Hematopoietic multipotent progenitor cell treated with erythropoietin and hydrocortisone succinate and interleukin-3 and kit ligand, for 15 days (in vitro differentiated cells): ENCODE measurements at regions not wholly inside any gene's neighbourhood (a gene's known extent, or its start where the extent isn't known, plus 50 kb on each side); places are given as distances from the start of the nearest gene placed in this dataset.

Source experiments
- DNase-seq: peaks from one replicate; pipeline ENCODE4 v3.0.0-alpha.2; 2015; ENCODE audit warnings: low spot score

- DNase-seq, result no peak
Measured at GRCh38 chr1:25080294-25081209, 150.5 kb upstream of the RUNX3 start.

- no peak for DNase-seq
Measured at GRCh38 chr1:25079048-25079447, 149.0 kb upstream of the RUNX3 start.

GRCh38 chr1:25074351-25075227 is 144.5 kb upstream of the RUNX3 start:
- no peak for DNase-seq

GRCh38 chr1:25073640-25074270 is 143.7 kb upstream of the RUNX3 start:
- no peak for DNase-seq

- DNase-seq, result no peak
Measured at GRCh38 chr1:25072461-25072860, 142.4 kb upstream of the RUNX3 start.

- no peak for DNase-seq
Measured at GRCh38 chr1:25068829-25069228, 138.8 kb upstream of the RUNX3 start.

GRCh38 chr1:25068316-25068715 is 138.2 kb upstream of the RUNX3 start:
- no peak for DNase-seq

- no peak for DNase-seq
Measured at GRCh38 chr1:25067518-25068251, 137.6 kb upstream of the RUNX3 start.

GRCh38 chr1:25066731-25067517 is 136.8 kb upstream of the RUNX3 start:
- no peak for DNase-seq

GRCh38 chr1:25066256-25066655 is 136.2 kb upstream of the RUNX3 start:
- no peak for DNase-seq

- no peak for DNase-seq
Measured at GRCh38 chr1:25065795-25066238, 135.7 kb upstream of the RUNX3 start.

- no peak for DNase-seq
Measured at GRCh38 chr1:25065321-25065721, 135.2 kb upstream of the RUNX3 start.

GRCh38 chr1:25064465-25065240 is 134.6 kb upstream of the RUNX3 start:
- DNase-seq, result no peak

GRCh38 chr1:25063591-25064416 is 133.7 kb upstream of the RUNX3 start:
- no peak for DNase-seq

- no peak for DNase-seq
Measured at GRCh38 chr1:25062621-25063255, 132.7 kb upstream of the RUNX3 start.

GRCh38 chr1:25061261-25061995 is 131.4 kb upstream of the RUNX3 start:
- no peak for DNase-seq

GRCh38 chr1:25057188-25057587 is 127.1 kb upstream of the RUNX3 start:
- DNase-seq, result no peak

GRCh38 chr1:25056536-25056935 is 126.5 kb upstream of the RUNX3 start:
- DNase-seq, result no peak
